ENCODE measurements at regions not wholly inside any gene's neighbourhood (a gene's known extent, or its start where the extent isn't known, plus 50 kb on each side); places are given as distances from the start of the nearest gene placed in this dataset.

DNA sequence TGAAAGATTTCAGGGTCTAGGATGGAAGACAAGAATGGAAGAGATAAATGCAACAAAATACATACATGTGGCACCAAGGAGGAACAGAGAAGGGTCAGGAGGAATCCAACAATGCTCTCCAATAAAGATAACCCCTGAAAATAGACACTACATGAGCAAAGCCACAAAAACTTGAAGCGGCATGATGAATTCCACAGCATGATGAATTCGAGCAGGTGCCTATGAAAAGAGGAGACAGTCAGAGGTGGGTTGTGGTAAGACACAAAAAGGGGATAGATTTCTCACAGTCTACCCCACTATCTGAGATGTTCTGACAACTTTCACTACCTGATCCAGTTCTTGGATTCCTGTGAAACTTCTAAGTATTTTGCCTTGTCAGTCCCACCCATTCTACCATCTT, 81.5 kb upstream of the PAPPA start:
- no peak for DNase-seq (ENCODE audit: low spot score)
- H4K20me1 ChIP-seq (ENCODE audit: insufficient read depth, poor library complexity, severe bottlenecking): no peaks in the 10 kb centered on the region
- H3K27ac ChIP-seq: no peak overlapping the region
- H3K4me2 ChIP-seq: no peak overlapping the region
- WGBS (ENCODE audit: low lambda C conversion rate, missing lambda C conversion rate): 83% methylated on average over 2 of the region's 2 CpGs
- H3K36me3 ChIP-seq (replicated peaks; ENCODE audit: insufficient read depth, low read depth): no peaks in the 10 kb centered on the region
- no peak overlapping the region for H3K4me3 ChIP-seq
- H3K9me2 ChIP-seq (replicated peaks; ENCODE audit: insufficient read depth): no peaks in the 10 kb centered on the region
- no peak for TF ChIP-seq EZH2 (IDR thresholded peaks at IDR 0.05; ENCODE audit: borderline replicate concordance)
- TF ChIP-seq EZH2phosphoT487 (IDR thresholded peaks at IDR 0.05; ENCODE audit: low read depth, severe bottlenecking, unreplicated experiment): no peak
- TF ChIP-seq, protein P1, sequence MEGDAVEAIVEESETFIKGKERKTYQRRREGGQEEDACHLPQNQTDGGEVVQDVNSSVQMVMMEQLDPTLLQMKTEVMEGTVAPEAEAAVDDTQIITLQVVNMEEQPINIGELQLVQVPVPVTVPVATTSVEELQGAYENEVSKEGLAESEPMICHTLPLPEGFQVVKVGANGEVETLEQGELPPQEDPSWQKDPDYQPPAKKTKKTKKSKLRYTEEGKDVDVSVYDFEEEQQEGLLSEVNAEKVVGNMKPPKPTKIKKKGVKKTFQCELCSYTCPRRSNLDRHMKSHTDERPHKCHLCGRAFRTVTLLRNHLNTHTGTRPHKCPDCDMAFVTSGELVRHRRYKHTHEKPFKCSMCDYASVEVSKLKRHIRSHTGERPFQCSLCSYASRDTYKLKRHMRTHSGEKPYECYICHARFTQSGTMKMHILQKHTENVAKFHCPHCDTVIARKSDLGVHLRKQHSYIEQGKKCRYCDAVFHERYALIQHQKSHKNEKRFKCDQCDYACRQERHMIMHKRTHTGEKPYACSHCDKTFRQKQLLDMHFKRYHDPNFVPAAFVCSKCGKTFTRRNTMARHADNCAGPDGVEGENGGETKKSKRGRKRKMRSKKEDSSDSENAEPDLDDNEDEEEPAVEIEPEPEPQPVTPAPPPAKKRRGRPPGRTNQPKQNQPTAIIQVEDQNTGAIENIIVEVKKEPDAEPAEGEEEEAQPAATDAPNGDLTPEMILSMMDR (IDR thresholded peaks at IDR 0.05; ENCODE audit: poor library complexity): no peak
- no peaks in the 10 kb centered on the region for H3K4me1 ChIP-seq (ENCODE audit: insufficient read depth)
- H3K9me3 ChIP-seq (ENCODE audit: low read depth): no peaks in the 10 kb centered on the region
- H3K27me3 ChIP-seq: no peaks in the 10 kb centered on the region
- H2AFZ ChIP-seq: no peak overlapping the region
- H3K79me2 ChIP-seq: no peaks in the 10 kb centered on the region

DNA sequence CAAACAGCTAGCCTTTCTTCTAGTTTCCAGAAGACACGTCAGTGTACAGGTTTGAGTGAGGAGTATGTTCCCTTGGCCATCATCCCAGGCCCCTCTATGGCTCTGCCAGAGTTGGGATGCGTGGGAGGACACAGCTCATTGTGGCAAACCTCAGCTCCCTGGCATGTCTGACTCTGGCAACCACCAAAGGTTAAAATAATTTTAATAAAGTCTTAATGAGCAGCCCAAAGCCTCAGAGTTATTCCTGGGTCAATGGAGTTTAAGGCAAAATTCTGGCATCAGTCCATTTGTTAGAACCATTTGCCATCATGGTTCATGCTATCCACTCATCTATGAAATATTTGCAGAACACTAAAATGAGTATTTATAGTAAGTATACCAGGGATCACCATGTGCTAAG, 79.8 kb upstream of the PAPPA start:
- Histone ChIP-seq H2AFZ (no peak overlapping the region), H3K4me1 (ENCODE audit: insufficient read depth) (no peaks in the 10 kb centered on the region), H3K4me2 (no peak overlapping the region), H3K27me3 (no peaks in the 10 kb centered on the region), H3K27ac (no peak overlapping the region), H3K36me3 (replicated peaks; ENCODE audit: insufficient read depth, low read depth) (no peaks in the 10 kb centered on the region), H3K79me2 (no peaks in the 10 kb centered on the region), H3K4me3 (no peak overlapping the region), H4K20me1 (ENCODE audit: insufficient read depth, poor library complexity, severe bottlenecking) (no peaks in the 10 kb centered on the region), H3K9me2 (replicated peaks; ENCODE audit: insufficient read depth) (no peaks in the 10 kb centered on the region), H3K9me3 (ENCODE audit: low read depth) (no peaks in the 10 kb centered on the region)
- no peak for TF ChIP-seq EZH2 (IDR thresholded peaks at IDR 0.05; ENCODE audit: borderline replicate concordance)
- TF ChIP-seq EZH2phosphoT487 (IDR thresholded peaks at IDR 0.05; ENCODE audit: low read depth, severe bottlenecking, unreplicated experiment): no peak
- TF ChIP-seq, protein P1 (IDR thresholded peaks at IDR 0.05; ENCODE audit: poor library complexity): no peak
- no peak for DNase-seq (ENCODE audit: low spot score)
- WGBS (ENCODE audit: low lambda C conversion rate, missing lambda C conversion rate): 88% methylated on average over 2 of the region's 2 CpGs

- Histone ChIP-seq H3K27ac (no peak overlapping the region), H3K4me1 (ENCODE audit: insufficient read depth) (no peaks in the 10 kb centered on the region), H2AFZ (no peak overlapping the region), H3K36me3 (replicated peaks; ENCODE audit: insufficient read depth, low read depth) (no peaks in the 10 kb centered on the region), H3K4me3 (no peak overlapping the region), H3K79me2 (no peaks in the 10 kb centered on the region), H3K27me3 (no peaks in the 10 kb centered on the region), H3K9me3 (ENCODE audit: low read depth) (no peaks in the 10 kb centered on the region), H3K4me2 (no peak overlapping the region), H3K9me2 (replicated peaks; ENCODE audit: insufficient read depth) (no peaks in the 10 kb centered on the region), H4K20me1 (ENCODE audit: insufficient read depth, poor library complexity, severe bottlenecking) (no peaks in the 10 kb centered on the region)
- no peak for DNase-seq (ENCODE audit: low spot score)
- TF ChIP-seq EZH2phosphoT487 (IDR thresholded peaks at IDR 0.05; ENCODE audit: low read depth, severe bottlenecking, unreplicated experiment) (no peak), EZH2 (IDR thresholded peaks at IDR 0.05; ENCODE audit: borderline replicate concordance) (no peak)
- TF ChIP-seq, protein P1 (IDR thresholded peaks at IDR 0.05; ENCODE audit: poor library complexity): no peak
Measured at GRCh38 chr9:116074658-116075057, 78.9 kb upstream of the PAPPA start.

- 72% methylated on average over 5 of the region's 5 CpGs for WGBS (ENCODE audit: low lambda C conversion rate, missing lambda C conversion rate)
- Histone ChIP-seq H3K9me3 (ENCODE audit: low read depth) (no peaks in the 10 kb centered on the region), H3K27ac (no peak overlapping the region), H3K4me2 (no peak overlapping the region), H2AFZ (no peak overlapping the region), H3K36me3 (replicated peaks; ENCODE audit: insufficient read depth, low read depth) (no peaks in the 10 kb centered on the region), H3K27me3 (no peaks in the 10 kb centered on the region), H3K4me3 (no peak overlapping the region), H3K79me2 (no peaks in the 10 kb centered on the region), H3K9me2 (replicated peaks; ENCODE audit: insufficient read depth) (no peaks in the 10 kb centered on the region), H4K20me1 (ENCODE audit: insufficient read depth, poor library complexity, severe bottlenecking) (no peaks in the 10 kb centered on the region), H3K4me1 (ENCODE audit: insufficient read depth) (no peaks in the 10 kb centered on the region)
- TF ChIP-seq EZH2 (IDR thresholded peaks at IDR 0.05; ENCODE audit: borderline replicate concordance) (no peak), EZH2phosphoT487 (IDR thresholded peaks at IDR 0.05; ENCODE audit: low read depth, severe bottlenecking, unreplicated experiment) (no peak)
- TF ChIP-seq, protein P1 (IDR thresholded peaks at IDR 0.05; ENCODE audit: poor library complexity): no peak
- no peak for DNase-seq (ENCODE audit: low spot score)
Measured at GRCh38 chr9:116075191-116075590, 78.4 kb upstream of the PAPPA start.
